Upper lobe of left lung (tissue), 4 donors: ENCODE measurements at regions not wholly inside any gene's neighbourhood (a gene's known extent, or its start where the extent isn't known, plus 50 kb on each side); places are given as distances from the start of the nearest gene placed in this dataset.

ENCODE experiments used
- CTCF ChIP-seq, 6 experiments: fragments of 450-650 bp in 4 of 6; fragments of 200-600 bp in 2 of 6; sonication (generic) in 2 of 6; IDR thresholded peaks; one replicate each; pipeline ENCODE4 v1.5.1; 2016 to 2019; ENCODE audit warnings: antibody characterized with exemption in 6 of 6
- POLR2A ChIP-seq, 4 donors: fragments of 450-650 bp; IDR thresholded peaks; one replicate each; pipeline ENCODE4 v1.5.1; 2016 to 2017; ENCODE audit warnings: antibody characterized with exemption in 4 of 4, mild to moderate bottlenecking in 2 of 4
- POLR2AphosphoS5 ChIP-seq, 2 donors: sonication (generic); formaldehyde crosslinking; IDR thresholded peaks; one replicate each; pipeline ENCODE4 v1.5.1; 2017; ENCODE audit warnings: antibody characterized with exemption in 2 of 2

GRCh38 chr13:40026741-40027140, 371.3 kb downstream of the COG6 start:
- no peak for TF ChIP-seq CTCF (IDR thresholded peaks at IDR 0.05)
- TF ChIP-seq POLR2A (IDR thresholded peaks at IDR 0.05): no peak
- no peak for TF ChIP-seq POLR2AphosphoS5 (IDR thresholded peaks at IDR 0.05)
